Heart right ventricle (tissue), 16 donors: ENCODE measurements at regions not wholly inside any gene's neighbourhood (a gene's known extent, or its start where the extent isn't known, plus 50 kb on each side); places are given as distances from the start of the nearest gene placed in this dataset.

ENCODE experiments used
- ATAC-seq, 8 donors: fragments of 200-7000 bp; cut with Tn5 transposase; one replicate each; pipeline ENCODE4 v1.9.1; 2020; ENCODE audit warnings: mild to moderate bottlenecking in 8 of 8, moderate library complexity in 8 of 8, moderate number of reproducible peaks in 1 of 8
- DNase-seq, 2 donors: peaks; one replicate each; pipeline ENCODE4 v3.0.0-alpha.2; 2020
- H3K27ac ChIP-seq, 10 donors: fragments of 200-600 bp; sonication (generic) in 2 of 10; one replicate each; pipeline versions ENCODE4 v1.5.0 to v1.8.0; 2020 to 2022; ENCODE audit warnings: mild to moderate bottlenecking in 3 of 10
- H3K27me3 ChIP-seq, 7 donors: fragments of 200-600 bp; one replicate each; pipeline ENCODE4 v1.8.0; 2021 to 2022; ENCODE audit warnings: mild to moderate bottlenecking in 2 of 7
- H3K36me3 ChIP-seq, 9 donors: fragments of 200-600 bp; sonication (generic) in 1 of 9; one replicate each; pipeline versions ENCODE4 v1.5.0 to v1.8.0; 2020 to 2022; ENCODE audit warnings: mild to moderate bottlenecking in 2 of 9
- H3K4me1 ChIP-seq, 9 donors: fragments of 200-600 bp; sonication (generic) in 1 of 9; one replicate each; pipeline versions ENCODE4 v1.5.0 to v1.8.0; 2020 to 2022; ENCODE audit warnings: mild to moderate bottlenecking in 4 of 9
- H3K4me3 ChIP-seq, 10 donors: fragments of 200-600 bp; sonication (generic) in 2 of 10; one replicate each; pipeline versions ENCODE4 v1.5.0 to v1.8.0; 2020 to 2022; ENCODE audit warnings: mild to moderate bottlenecking in 7 of 10, moderate library complexity in 2 of 10
- H3K9me3 ChIP-seq, 11 donors: fragments of 200-600 bp in 10 of 11; sonication (generic) in 2 of 11; one replicate each; pipeline versions ENCODE4 v1.5.0 to v1.8.0; 2013 to 2022; ENCODE audit warnings: mild to moderate bottlenecking in 2 of 11, control low read depth in 1 of 11, moderate library complexity in 1 of 11
- WGBS, 2 donors: extraction: QIAGEN DNeasy Blood & Tissue Kit; methylation state at CpG; one replicate each; pipeline ENCODE4 v1.1.7; 2013; ENCODE audit warnings: inconsistent platforms in 1 of 2; 5-methylcytosine and 5-hydroxymethylcytosine counted together
- intact Hi-C, 10 donors: fragments of 100-400 bp; cut with DNase I; formaldehyde crosslinking; loops; one replicate each; pipeline versions ENCODE4 v1.11.1 to v1.14.2; 2022
- TF ChIP-seq, protein P1 (sequence below), 9 donors: fragments of 200-600 bp; sonication (generic) in 2 of 9; IDR thresholded peaks; one replicate each; pipeline versions ENCODE4 v1.5.0 to v1.8.0; 2021 to 2022; ENCODE audit warnings: antibody characterized with exemption in 9 of 9, mild to moderate bottlenecking in 5 of 9, moderate library complexity in 1 of 9
- donor health status: Arrhythmogenic right ventricular cardiomyopathy.
- donor health status: ischemic (EF 13 %, LVEDD 7.1; RV severe dilation, severe dysfunction).
- donor health status: healthy with polysubstance abuse.
- donor health status: DM: no; HTN: yes; CAD: no.
- donor health status: DM: no; HTN: no; CAD: no.
- donor health status: ischemic (EF 25% LVEDD 6.9; RV normal size, moderate dysfunction).
- donor health status: ischemic (EF 25% LVEDD 5.7; RV mildly dilated, moderate dysfunction).
- donor health status: healthy.
- donor health status: DM: yes; HTN: yes; CAD: no.
- donor health status: Ischemic cardiomyopathy.
- donor health status: ischemic (EF 35%, LVEDD 5.7; RV mildly dilated, moderate dysfunction).
- donor health status: nonischemic (EF 11% LVEDD 7.7; RV severe dilation, severe dysfunction).
- donor health status: DM: yes; HTN: yes; CAD: no.
- donor health status: PGD.
- donor health status: ischemic (EF 29% LVEDD 5.4; RV normal size, mild dysfunction).
- donor health status: nonischemic (EF 23%, LVEDD 6.1; RV moderate dilation, normal function).

DNA sequence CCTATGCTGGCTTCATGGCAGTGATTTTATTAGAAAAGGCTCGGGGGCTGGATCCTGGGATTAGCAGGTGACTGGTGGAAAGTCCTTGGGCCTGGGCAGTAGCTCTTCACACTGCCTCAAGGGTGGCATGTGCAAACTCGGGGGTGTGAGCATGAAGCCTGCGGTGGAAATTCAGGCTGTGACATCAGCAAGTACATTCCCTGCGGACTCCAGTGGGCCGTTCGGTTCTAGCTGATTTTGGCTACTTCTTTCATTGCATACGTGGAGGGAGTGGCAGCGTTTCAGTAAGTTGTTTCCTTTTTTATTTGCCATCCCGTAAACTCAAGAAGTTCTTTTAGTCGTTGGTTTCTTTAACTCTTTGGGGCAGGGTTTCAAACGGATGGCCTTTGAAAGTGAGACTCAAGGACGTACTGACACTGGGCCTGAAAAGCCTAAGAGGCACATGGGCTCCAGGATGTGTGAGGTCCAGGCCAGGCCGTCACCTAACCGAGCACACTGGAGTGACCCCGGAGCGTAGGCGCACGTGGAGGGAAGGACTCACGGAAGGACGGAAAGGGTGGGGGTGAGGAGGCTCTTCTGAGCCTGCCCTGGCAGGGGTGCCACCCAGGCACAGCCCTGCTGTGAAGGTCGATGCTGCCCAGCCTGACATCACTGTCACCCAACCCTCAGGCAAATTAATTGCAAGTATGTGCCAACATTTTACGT is 104.0 kb upstream of the FRMD1 start:
- H3K9me3 ChIP-seq = no peaks in the 10 kb centered on the region
- WGBS, 2 donors = 84 to 88% methylated on average over 22 of the region's 22 CpGs
- H3K36me3 ChIP-seq = no peaks in the 10 kb centered on the region
- H3K4me1 ChIP-seq = no peaks in the 10 kb centered on the region
- intact Hi-C loops = no loop called here
- ATAC-seq (no peak), DNase-seq (no peak)
- no peak overlapping the region for H3K4me3 ChIP-seq
- H3K27ac ChIP-seq = no peak overlapping the region
- TF ChIP-seq, protein P1, sequence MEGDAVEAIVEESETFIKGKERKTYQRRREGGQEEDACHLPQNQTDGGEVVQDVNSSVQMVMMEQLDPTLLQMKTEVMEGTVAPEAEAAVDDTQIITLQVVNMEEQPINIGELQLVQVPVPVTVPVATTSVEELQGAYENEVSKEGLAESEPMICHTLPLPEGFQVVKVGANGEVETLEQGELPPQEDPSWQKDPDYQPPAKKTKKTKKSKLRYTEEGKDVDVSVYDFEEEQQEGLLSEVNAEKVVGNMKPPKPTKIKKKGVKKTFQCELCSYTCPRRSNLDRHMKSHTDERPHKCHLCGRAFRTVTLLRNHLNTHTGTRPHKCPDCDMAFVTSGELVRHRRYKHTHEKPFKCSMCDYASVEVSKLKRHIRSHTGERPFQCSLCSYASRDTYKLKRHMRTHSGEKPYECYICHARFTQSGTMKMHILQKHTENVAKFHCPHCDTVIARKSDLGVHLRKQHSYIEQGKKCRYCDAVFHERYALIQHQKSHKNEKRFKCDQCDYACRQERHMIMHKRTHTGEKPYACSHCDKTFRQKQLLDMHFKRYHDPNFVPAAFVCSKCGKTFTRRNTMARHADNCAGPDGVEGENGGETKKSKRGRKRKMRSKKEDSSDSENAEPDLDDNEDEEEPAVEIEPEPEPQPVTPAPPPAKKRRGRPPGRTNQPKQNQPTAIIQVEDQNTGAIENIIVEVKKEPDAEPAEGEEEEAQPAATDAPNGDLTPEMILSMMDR (IDR thresholded peaks at IDR 0.05) = no peak
- peaks cover 0 to 20% (median 0%) of the 10 kb centered on the region in 7 donors for H3K27me3 ChIP-seq

DNA sequence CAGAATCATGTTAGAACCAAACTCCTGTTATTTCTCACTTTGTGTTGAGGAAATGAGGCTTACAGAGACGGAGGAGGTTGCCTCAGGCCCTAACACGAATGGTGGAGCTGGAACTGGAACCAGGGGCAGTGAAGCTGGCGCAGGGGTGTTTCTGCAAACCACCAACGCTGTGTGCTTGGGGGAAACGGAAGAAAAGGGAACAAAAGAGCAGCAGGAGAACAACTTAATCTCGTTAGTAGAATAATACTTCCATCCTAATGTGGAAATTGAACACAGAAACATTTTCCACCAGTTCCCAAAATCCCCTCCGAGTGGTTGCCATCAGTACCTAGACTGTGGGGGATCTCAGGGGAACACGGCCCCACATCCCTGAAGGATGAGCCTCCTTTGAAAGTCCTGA is 103.4 kb upstream of the FRMD1 start:
- no peak overlapping the region for H3K27ac ChIP-seq
- H3K36me3 ChIP-seq = no peaks in the 10 kb centered on the region
- no peaks in the 10 kb centered on the region for H3K4me1 ChIP-seq
- no peak for ATAC-seq
- intact Hi-C loops = no loop called here
- no peaks in the 10 kb centered on the region for H3K9me3 ChIP-seq
- DNase-seq = no peak
- TF ChIP-seq, protein P1 (IDR thresholded peaks at IDR 0.05) = no peak
- peaks cover 0 to 27% (median 0%) of the 10 kb centered on the region in 7 donors for H3K27me3 ChIP-seq
- no peak overlapping the region for H3K4me3 ChIP-seq
- 82 to 84% methylated on average over 8 of the region's 8 CpGs for WGBS, 2 donors

DNA sequence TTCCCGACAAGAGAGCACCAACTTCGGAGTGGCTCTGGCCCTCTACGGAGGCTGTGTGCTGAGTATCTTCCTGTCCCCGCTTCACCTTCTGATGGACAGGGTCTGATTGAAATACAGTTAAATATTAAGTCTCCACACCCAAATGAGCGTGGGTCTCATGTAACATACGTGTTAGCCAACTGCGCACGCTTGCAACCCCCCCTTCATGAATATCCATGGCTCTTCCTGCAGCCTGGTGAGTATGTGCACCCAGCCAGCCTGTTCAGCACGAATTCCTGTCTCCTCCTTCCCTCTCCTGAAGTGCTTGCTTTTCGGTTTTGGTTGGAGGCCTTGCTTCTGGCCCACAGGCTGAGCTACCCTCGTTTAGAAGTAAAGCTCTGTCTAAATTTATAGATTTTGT is 102.9 kb upstream of the FRMD1 start:
- no peaks in the 10 kb centered on the region for H3K36me3 ChIP-seq
- no peak overlapping the region for H3K27ac ChIP-seq
- no peaks in the 10 kb centered on the region for H3K4me1 ChIP-seq
- ATAC-seq (no peak), DNase-seq (no peak)
- H3K4me3 ChIP-seq = no peak overlapping the region
- H3K27me3 ChIP-seq = peaks cover 0 to 28% (median 0%) of the 10 kb centered on the region in 7 donors
- no peaks in the 10 kb centered on the region for H3K9me3 ChIP-seq
- 87 to 91% methylated on average over 11 of the region's 11 CpGs for WGBS, 2 donors
- TF ChIP-seq, protein P1 (IDR thresholded peaks at IDR 0.05) = no peak
- intact Hi-C loops = no loop called here

DNA sequence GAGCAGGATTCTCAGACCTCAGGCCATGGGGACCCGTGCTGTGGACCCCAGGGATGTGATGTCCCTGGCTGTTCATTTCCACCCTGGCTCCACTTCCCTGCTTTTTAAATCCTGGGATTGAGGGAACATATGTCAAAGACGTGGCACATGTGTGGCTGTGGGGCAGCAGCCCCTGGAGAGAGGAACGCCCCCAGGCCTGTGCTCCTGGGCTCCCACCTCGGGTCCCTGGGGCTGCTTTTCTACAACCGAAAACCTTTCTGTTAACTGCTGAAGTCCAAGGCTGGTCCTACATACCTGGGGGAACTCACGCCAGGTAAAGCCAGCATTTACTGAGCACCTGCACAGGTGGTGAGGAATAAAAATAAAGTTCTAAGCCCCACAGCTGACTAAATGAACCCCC is 102.3 kb upstream of the FRMD1 start:
- TF ChIP-seq, protein P1 (IDR thresholded peaks at IDR 0.05) = no peak
- Histone ChIP-seq H3K36me3 (no peaks in the 10 kb centered on the region), H3K27ac (no peak overlapping the region), H3K27me3 (peaks cover 0 to 28% (median 0%) of the 10 kb centered on the region in 7 donors), H3K4me3 (no peak overlapping the region), H3K4me1 (no peaks in the 10 kb centered on the region), H3K9me3 (no peaks in the 10 kb centered on the region)
- intact Hi-C loops = no loop called here
- 82 to 89% methylated on average over 6 of the region's 6 CpGs for WGBS, 2 donors
- no peak for ATAC-seq
- no peak for DNase-seq
